Liver (tissue), 3 donors: ENCODE measurements at regions not wholly inside any gene's neighbourhood (a gene's known extent, or its start where the extent isn't known, plus 50 kb on each side); places are given as distances from the start of the nearest gene placed in this dataset.

ENCODE experiments used
- CTCF ChIP-seq: fragments of 150-350 bp; IDR thresholded peaks from 2 replicates; pipeline ENCODE4 v1.5.1; 2017; ENCODE audit warnings: improper control_type of control experiment, low read depth, low read length; ENCODE audit not compliant: missing input control
- NR2F2 ChIP-seq: IDR thresholded peaks from 2 replicates; pipeline ENCODE4 v1.6.1; 2016; ENCODE audit warnings: antibody characterized with exemption
- REST ChIP-seq: IDR thresholded peaks from 2 replicates; pipeline ENCODE4 v1.6.1; 2016; ENCODE audit warnings: antibody characterized with exemption, mild to moderate bottlenecking
- TAF1 ChIP-seq: conservative IDR thresholded peaks from 2 replicates; pipeline ENCODE4 v1.6.1; 2016; ENCODE audit warnings: antibody characterized with exemption, mild to moderate bottlenecking
- YY1 ChIP-seq: IDR thresholded peaks from 2 replicates; pipeline ENCODE4 v1.6.1; 2016; ENCODE audit warnings: antibody characterized with exemption, mild to moderate bottlenecking
- donor health status: healthy.
- donor health status: healthy.

- TF ChIP-seq CTCF = no peak
- TF ChIP-seq REST = no peak
- TF ChIP-seq TAF1 = no peak
- TF ChIP-seq YY1 = no peak
- no peak for TF ChIP-seq NR2F2
These were observed 772.1 kb upstream of the CA10 start for GRCh38 chr17:52930581-52930980.
